Stomach (tissue), 8 donors: ENCODE measurements at regions not wholly inside any gene's neighbourhood (a gene's known extent, or its start where the extent isn't known, plus 50 kb on each side); places are given as distances from the start of the nearest gene placed in this dataset.

Source experiments
- DNase-seq, 2 donors: peaks; one replicate each; pipeline versions ENCODE4 v3.0.0 to v3.0.0-alpha.2; 2013 to 2019
- H3K27ac ChIP-seq, 5 donors: fragments of 200-600 bp in 4 of 5; sonication (generic) in 4 of 5; one replicate each; pipeline ENCODE4 v1.5.1; 2013 to 2019; ENCODE audit warnings: mild to moderate bottlenecking in 1 of 5, moderate library complexity in 1 of 5
- H3K27me3 ChIP-seq, 3 donors: fragments of 200-600 bp; sonication (generic); one replicate each; pipeline ENCODE4 v1.5.1; 2017 to 2019; ENCODE audit warnings: mixed run types in 1 of 3
- H3K36me3 ChIP-seq, 4 donors: fragments of 200-600 bp; sonication (generic); 1 replicate in 3 of 4; 2 replicates in 1 of 4; pipeline ENCODE4 v1.5.1; 2016 to 2019
- H3K4me1 ChIP-seq, 4 donors: fragments of 200-600 bp; sonication (generic); one replicate each; pipeline ENCODE4 v1.5.1; 2016 to 2019
- H3K4me3 ChIP-seq, 4 donors: fragments of 200-600 bp; sonication (generic) in 3 of 4; one replicate each; pipeline ENCODE4 v1.5.1; 2016 to 2019; ENCODE audit warnings: mild to moderate bottlenecking in 1 of 4
- H3K9me3 ChIP-seq, 4 donors: fragments of 200-600 bp; sonication (generic); one replicate each; pipeline ENCODE4 v1.5.1; 2016 to 2019
- EP300 ChIP-seq: sonication (generic); formaldehyde crosslinking; IDR thresholded peaks from one replicate; pipeline ENCODE4 v1.6.1; 2017; ENCODE audit warnings: antibody characterized with exemption
- POLR2A ChIP-seq, 4 donors: fragments of 450-650 bp; IDR thresholded peaks; one replicate each; pipeline ENCODE4 v1.6.1; 2016; ENCODE audit warnings: antibody characterized with exemption in 4 of 4, control low read depth in 2 of 4, mild to moderate bottlenecking in 1 of 4, moderate library complexity in 1 of 4
- POLR2AphosphoS5 ChIP-seq, 3 donors: sonication (generic); formaldehyde crosslinking; IDR thresholded peaks; one replicate each; pipeline ENCODE4 v1.6.1; 2016; ENCODE audit warnings: antibody characterized with exemption in 3 of 3
- WGBS, 5 donors: extraction: QIAGEN DNeasy Blood & Tissue Kit in 3 of 5; methylation state at CpG; one replicate each; pipeline versions ENCODE4 v1.1.5 to v1.1.7; 2013 to 2018; 5-methylcytosine and 5-hydroxymethylcytosine counted together
- intact Hi-C: fragments of 100-400 bp; cut with DNase I; formaldehyde crosslinking; loops from one replicate; pipeline ENCODE4 v1.15.1; 2023; ENCODE audit warnings: low total_unique reads
- TF ChIP-seq, protein P1 (sequence below), 7 experiments: fragments of 450-650 bp in 4 of 7; fragments of 200-600 bp in 3 of 7; sonication (generic) in 3 of 7; IDR thresholded peaks; one replicate each; pipeline ENCODE4 v1.5.1; 2016 to 2019; ENCODE audit warnings: antibody characterized with exemption in 7 of 7, control low read depth in 2 of 7, mild to moderate bottlenecking in 1 of 7
- donor health status: healthy with polysubstance abuse.
- donor health status: Bipolar disorder and iron deficiency.
- donor health status: healthy.

DNA sequence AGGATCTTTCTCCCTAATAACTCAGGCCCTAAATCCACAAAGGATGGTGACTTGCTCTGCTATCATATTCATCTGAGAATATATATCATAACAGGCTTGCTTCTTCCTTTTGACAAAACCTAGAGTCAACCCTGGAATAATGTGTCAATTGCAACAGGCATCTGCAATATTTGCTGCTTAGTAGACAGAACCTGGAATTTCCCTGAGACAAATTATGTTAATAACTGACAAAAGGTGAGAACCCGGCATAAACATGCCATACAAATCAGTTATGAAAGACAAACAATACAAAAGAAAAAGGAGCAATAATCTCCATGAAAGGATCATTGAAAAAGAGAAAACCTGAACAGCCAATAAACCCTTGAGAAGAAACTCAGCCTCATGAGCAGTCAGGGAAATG is 114.5 kb upstream of the CDCA7L start:
- WGBS, 5 donors: 78 to 87% (median 83%) methylated on average over 1 of the region's 1 CpG
- no peaks in the 10 kb centered on the region for H3K4me1 ChIP-seq
- TF ChIP-seq EP300 (no peak), POLR2A (IDR thresholded peaks at IDR 0.05) (no peak), POLR2AphosphoS5 (IDR thresholded peaks at IDR 0.05) (no peak)
- TF ChIP-seq, protein P1, sequence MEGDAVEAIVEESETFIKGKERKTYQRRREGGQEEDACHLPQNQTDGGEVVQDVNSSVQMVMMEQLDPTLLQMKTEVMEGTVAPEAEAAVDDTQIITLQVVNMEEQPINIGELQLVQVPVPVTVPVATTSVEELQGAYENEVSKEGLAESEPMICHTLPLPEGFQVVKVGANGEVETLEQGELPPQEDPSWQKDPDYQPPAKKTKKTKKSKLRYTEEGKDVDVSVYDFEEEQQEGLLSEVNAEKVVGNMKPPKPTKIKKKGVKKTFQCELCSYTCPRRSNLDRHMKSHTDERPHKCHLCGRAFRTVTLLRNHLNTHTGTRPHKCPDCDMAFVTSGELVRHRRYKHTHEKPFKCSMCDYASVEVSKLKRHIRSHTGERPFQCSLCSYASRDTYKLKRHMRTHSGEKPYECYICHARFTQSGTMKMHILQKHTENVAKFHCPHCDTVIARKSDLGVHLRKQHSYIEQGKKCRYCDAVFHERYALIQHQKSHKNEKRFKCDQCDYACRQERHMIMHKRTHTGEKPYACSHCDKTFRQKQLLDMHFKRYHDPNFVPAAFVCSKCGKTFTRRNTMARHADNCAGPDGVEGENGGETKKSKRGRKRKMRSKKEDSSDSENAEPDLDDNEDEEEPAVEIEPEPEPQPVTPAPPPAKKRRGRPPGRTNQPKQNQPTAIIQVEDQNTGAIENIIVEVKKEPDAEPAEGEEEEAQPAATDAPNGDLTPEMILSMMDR (IDR thresholded peaks at IDR 0.05): no peak
- no peak overlapping the region for H3K4me3 ChIP-seq
- intact Hi-C loops: no loop called here
- peaks cover 0 to 6% (median 0%) of the 10 kb centered on the region in 3 donors for H3K27me3 ChIP-seq
- H3K9me3 ChIP-seq: no peaks in the 10 kb centered on the region
- no peak for DNase-seq
- no peak overlapping the region for H3K27ac ChIP-seq
- H3K36me3 ChIP-seq: no peaks in the 10 kb centered on the region

DNA sequence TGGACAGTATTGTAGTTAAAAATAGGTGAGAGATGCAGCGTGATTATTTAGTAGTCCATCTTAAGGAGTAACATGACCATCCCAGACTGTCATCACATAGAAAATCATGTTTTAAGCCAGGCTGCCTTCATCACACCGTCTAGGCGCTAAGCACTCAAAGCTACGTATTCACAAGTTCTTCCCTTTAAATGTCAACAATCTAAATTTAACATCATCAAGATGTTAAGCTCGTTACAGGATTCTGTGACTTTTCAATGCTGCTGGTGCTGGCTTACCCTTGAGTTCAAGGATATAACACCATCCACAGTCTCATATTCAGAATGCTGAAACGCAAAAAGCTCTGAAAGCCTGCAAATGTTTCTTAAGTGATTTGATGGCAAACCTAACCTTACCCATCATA is 109.5 kb upstream of the CDCA7L start:
- H3K27ac ChIP-seq: no peak overlapping the region
- WGBS, 5 donors: 44 to 68% (median 67%) methylated on average over 6 of the region's 6 CpGs
- H3K27me3 ChIP-seq: no peaks in the 10 kb centered on the region
- H3K9me3 ChIP-seq: no peaks in the 10 kb centered on the region
- H3K4me1 ChIP-seq: no peaks in the 10 kb centered on the region
- DNase-seq: no peak
- no peak overlapping the region for H3K4me3 ChIP-seq
- H3K36me3 ChIP-seq: no peaks in the 10 kb centered on the region
- intact Hi-C loops: no loop called here
- no peak for TF ChIP-seq POLR2A (IDR thresholded peaks at IDR 0.05)
- TF ChIP-seq, protein P1 (IDR thresholded peaks at IDR 0.05): no peak
- TF ChIP-seq EP300: no peak
- TF ChIP-seq POLR2AphosphoS5 (IDR thresholded peaks at IDR 0.05): no peak

DNA sequence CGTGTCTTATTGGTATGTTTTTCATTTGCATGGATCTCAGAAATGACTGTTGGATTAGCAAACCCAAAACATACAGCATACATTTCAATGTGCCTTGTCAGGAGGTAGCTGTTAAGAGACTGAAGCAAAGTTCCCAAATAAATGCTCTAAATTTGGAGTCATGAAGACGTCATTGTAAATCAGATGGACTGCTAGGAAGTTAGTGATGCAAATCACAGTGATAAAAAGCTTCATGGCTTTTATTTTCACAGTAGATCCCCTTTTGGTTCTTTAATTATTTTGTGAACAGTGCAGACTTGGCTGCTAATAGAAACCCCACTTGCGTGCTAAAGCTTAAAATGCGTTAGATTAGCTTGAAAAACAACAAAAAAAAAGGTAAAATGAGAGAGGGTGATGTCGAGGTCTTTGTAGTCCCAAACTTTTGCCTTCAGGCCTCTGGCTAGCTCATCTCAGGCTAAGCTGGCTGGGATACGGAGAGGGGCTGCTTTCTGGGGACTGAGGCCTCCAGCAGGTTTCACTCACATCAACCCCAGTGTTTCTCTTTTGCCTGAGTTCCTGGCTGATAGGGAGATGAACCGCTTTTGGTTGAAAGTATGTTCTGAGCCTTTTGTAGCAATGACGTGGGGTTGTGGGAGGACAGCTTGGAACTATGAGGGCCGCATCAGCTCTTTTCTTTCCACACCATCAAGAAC is 107.1 kb upstream of the CDCA7L start:
- Histone ChIP-seq H3K4me1 (no peaks in the 10 kb centered on the region), H3K27me3 (no peaks in the 10 kb centered on the region), H3K4me3 (no peak overlapping the region), H3K36me3 (no peaks in the 10 kb centered on the region), H3K27ac (no peak overlapping the region), H3K9me3 (no peaks in the 10 kb centered on the region)
- intact Hi-C loops: no loop called here
- 73 to 82% (median 78%) methylated on average over 9 of the region's 9 CpGs for WGBS, 5 donors
- TF ChIP-seq POLR2A (IDR thresholded peaks at IDR 0.05): no peak
- no peak for TF ChIP-seq EP300
- no peak for TF ChIP-seq POLR2AphosphoS5 (IDR thresholded peaks at IDR 0.05)
- TF ChIP-seq, protein P1 (IDR thresholded peaks at IDR 0.05): no peak
- peak in 1 of 2 donors; percentile 7 for DNase-seq

DNA sequence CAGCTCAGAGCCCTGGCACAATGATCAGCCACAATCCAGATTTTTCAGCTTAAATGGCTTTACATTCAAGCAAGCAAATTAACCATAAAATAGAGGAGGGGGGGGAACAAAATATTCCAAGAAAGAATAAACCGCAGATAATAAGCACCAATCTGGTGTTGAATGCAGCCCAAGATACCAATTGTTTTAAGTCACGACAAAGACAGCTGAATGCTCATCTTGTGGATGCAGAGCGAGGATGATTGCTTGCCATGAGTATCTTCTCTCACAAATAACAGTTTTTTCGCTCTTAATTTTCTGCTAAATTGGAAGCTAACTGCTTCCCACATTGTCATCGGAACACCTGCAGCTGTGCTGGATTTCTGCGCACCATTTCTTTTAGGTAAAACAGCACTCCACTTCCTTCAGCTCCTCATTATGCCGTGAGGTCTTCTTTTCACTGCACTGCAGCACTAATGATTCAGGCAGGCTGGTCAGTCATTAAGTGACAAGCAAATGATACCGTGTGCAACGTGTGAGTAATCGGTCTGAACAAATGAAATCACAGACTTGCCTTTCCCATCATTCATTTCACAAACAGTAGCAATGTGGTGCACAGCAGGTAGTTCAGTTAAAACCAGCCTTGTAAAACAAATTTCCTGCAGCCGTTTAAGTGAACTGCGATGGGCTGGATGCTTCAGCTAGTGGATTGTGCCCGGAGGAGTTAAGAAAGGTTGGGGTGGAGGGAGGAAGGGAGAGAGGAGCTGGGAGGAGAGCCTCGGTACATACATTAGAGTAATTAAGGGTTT is 106.4 kb upstream of the CDCA7L start:
- TF ChIP-seq EP300: no peak
- no peak for TF ChIP-seq POLR2AphosphoS5 (IDR thresholded peaks at IDR 0.05)
- TF ChIP-seq, protein P1 (IDR thresholded peaks at IDR 0.05): no peak
- no peak for TF ChIP-seq POLR2A (IDR thresholded peaks at IDR 0.05)
- Histone ChIP-seq H3K9me3 (no peaks in the 10 kb centered on the region), H3K27ac (no peak overlapping the region), H3K4me1 (no peaks in the 10 kb centered on the region), H3K4me3 (no peak overlapping the region), H3K36me3 (no peaks in the 10 kb centered on the region), H3K27me3 (no peaks in the 10 kb centered on the region)
- DNase-seq: peak in 1 of 2 donors; percentile 10
- WGBS, 5 donors: 61 to 67% (median 65%) methylated on average over 14 of the region's 14 CpGs
- intact Hi-C loops: no loop called here
